ENCODE measurements at regions not wholly inside any gene's neighbourhood (a gene's known extent, or its start where the extent isn't known, plus 50 kb on each side); places are given as distances from the start of the nearest gene placed in this dataset.
A peak's percentile ranks its signal among the peaks of the same experiment; 100 is the strongest.
"Not testable (repeated sequence)": the region's sequence is repeated elsewhere in the genome, so short reads cannot be mapped to it uniquely, and the experiment has no call there.

DNA sequence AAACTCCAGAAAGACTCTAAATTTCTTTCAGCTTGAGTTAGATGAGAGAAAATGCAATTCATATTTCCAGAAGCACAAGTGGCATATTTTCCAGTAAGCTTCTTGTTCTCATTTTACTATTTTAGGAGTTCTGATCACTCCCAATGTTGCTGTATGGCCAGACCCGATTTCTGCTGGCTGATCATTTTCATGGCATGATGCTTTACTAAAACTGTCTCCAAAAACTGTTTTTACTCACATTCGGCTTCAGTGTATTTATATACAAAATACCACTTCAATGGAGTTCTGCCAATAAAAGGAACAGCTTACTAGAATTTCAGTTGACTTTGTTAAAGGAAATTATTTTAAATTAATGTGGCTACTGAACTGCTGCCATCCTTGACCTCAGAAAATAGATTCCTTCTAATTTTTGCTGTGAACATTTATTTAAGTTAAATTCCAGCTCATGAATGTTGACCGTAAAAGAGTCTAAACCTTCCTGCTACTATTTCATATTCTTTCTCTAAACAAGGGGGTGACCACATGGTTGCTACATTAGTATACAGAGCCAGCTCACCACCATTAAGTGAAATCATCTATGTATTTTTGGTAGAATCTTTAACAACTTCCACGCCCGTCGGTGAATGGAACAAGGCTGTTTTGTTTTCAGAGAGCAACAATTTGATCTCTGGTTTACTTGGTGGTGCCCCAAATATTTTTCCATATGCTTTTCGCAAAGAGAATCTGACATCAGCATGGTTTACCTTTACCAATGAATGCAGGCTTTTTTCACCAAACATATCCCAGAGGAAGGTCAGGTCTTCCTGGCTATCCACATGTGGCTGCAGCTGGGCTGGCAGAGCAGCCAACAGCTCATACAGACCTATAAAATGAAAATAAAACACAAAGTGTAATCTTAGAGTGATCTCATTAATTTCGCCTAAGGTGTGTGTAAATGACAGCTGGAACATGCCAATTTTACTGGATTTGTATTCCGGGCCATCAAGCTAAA, 101.2 kb downstream of the MPP7 start:
- H3K27ac Mint-ChIP-seq: no peak overlapping the region
- no peaks in the 10 kb centered on the region for H3K9me3 Mint-ChIP-seq
- ATAC-seq: no peak
- no peaks in the 10 kb centered on the region for H3K36me3 Mint-ChIP-seq
- DNase-seq (ENCODE audit: low spot score in 2 of 2): no peak

GRCh38 chr10:28200775-28201174, 102.1 kb downstream of the MPP7 start:
- no peak overlapping the region for H3K27ac Mint-ChIP-seq
- DNase-seq (ENCODE audit: low spot score in 2 of 2) (no peak), ATAC-seq (no peak)
- H3K36me3 Mint-ChIP-seq: no peaks in the 10 kb centered on the region
- no peaks in the 10 kb centered on the region for H3K9me3 Mint-ChIP-seq

DNA sequence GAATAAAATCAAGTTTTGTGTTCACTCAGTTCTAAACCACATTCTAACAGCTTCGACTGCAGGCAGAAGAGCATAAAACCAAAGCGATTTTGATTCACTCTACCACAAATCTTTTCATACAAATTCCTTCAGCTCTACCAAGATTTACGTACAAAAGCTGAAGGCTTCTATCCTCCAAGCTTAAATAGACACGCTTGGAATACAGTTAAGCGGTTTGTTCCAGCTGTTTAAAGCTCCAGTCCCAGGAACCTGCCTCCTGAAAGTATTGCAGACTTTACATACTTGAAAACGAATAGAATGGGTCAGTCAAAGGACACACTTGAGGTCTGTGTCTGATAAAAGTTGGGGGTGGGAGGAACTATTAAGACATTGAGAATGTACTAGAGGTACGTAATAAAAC, 102.9 kb downstream of the MPP7 start:
- H3K27ac Mint-ChIP-seq: no peak overlapping the region
- DNase-seq (ENCODE audit: low spot score in 2 of 2) (no peak), ATAC-seq (no peak)
- no peaks in the 10 kb centered on the region for H3K36me3 Mint-ChIP-seq
- no peaks in the 10 kb centered on the region for H3K9me3 Mint-ChIP-seq

DNA sequence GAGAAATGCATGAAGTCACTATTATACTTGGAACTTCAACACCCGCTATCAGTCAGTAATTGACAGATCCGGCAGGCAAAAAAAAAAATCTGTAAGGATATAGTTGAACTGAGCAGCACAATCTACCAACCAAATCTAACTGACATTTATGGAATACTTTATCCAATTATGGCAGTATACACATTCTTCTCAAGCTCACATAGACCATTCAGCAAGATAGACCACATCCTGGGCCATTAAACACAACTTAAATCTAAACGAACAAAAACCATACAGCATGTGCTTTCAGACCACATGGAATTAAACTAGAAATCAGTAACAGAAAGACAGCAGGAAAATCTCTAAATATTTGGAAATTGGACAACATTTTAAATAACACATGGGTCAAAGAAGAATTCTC, 112.7 kb downstream of the MPP7 start:
- no peak for DNase-seq (ENCODE audit: low spot score in 2 of 2)
- H3K27ac Mint-ChIP-seq: no peak overlapping the region
- H3K9me3 Mint-ChIP-seq: peaks cover 4 to 5% of the 10 kb centered on the region in 2 donors
- H3K36me3 Mint-ChIP-seq: peaks cover 0 to 6% of the 10 kb centered on the region in 2 donors
- ATAC-seq: no peak

- H3K27ac Mint-ChIP-seq: no peak overlapping the region
- no peak for DNase-seq (ENCODE audit: low spot score in 2 of 2)
Measured at GRCh38 chr10:28188526-28188925, 114.3 kb downstream of the MPP7 start.

GRCh38 chr10:28186887-28187578, 115.8 kb downstream of the MPP7 start:
- Mint-ChIP-seq H3K36me3 (no peaks in the 10 kb centered on the region), H3K27ac (no peak overlapping the region), H3K9me3 (no peaks in the 10 kb centered on the region)
- no peak for DNase-seq (ENCODE audit: low spot score in 2 of 2)
- no peak for ATAC-seq

More at GRCh38 chr10:28188526-28188925, 114.3 kb downstream of the MPP7 start:
- no peak for ATAC-seq
- Mint-ChIP-seq H3K36me3 (no peaks in the 10 kb centered on the region), H3K9me3 (no peaks in the 10 kb centered on the region)

GRCh38 chr10:28186461-28186860, 116.4 kb downstream of the MPP7 start:
- Mint-ChIP-seq H3K27ac (no peak overlapping the region), H3K9me3 (no peaks in the 10 kb centered on the region), H3K36me3 (no peaks in the 10 kb centered on the region)
- DNase-seq (ENCODE audit: low spot score in 2 of 2): no peak
- no peak for ATAC-seq

GRCh38 chr10:28184810-28185209, 118.1 kb downstream of the MPP7 start:
- H3K36me3 Mint-ChIP-seq: no peaks in the 10 kb centered on the region
- DNase-seq (ENCODE audit: low spot score in 2 of 2) (no peak), ATAC-seq (no peak)
- no peak overlapping the region for H3K27ac Mint-ChIP-seq
- H3K9me3 Mint-ChIP-seq: no peaks in the 10 kb centered on the region

GRCh38 chr10:28181478-28182096, 121.3 kb downstream of the MPP7 start:
- no peak for ATAC-seq
- H3K36me3 Mint-ChIP-seq: no peaks in the 10 kb centered on the region
- H3K27ac Mint-ChIP-seq: no peak overlapping the region
- DNase-seq (ENCODE audit: low spot score in 2 of 2): no peak
- H3K9me3 Mint-ChIP-seq: no peaks in the 10 kb centered on the region

- H3K27ac Mint-ChIP-seq: no peak overlapping the region
- no peaks in the 10 kb centered on the region for H3K9me3 Mint-ChIP-seq
- no peaks in the 10 kb centered on the region for H3K36me3 Mint-ChIP-seq
- DNase-seq (ENCODE audit: low spot score in 2 of 2) (no peak), ATAC-seq (peak in 1 of 2 donors; percentile 25)
Measured at GRCh38 chr10:28180654-28181053, 122.2 kb downstream of the MPP7 start.

DNA sequence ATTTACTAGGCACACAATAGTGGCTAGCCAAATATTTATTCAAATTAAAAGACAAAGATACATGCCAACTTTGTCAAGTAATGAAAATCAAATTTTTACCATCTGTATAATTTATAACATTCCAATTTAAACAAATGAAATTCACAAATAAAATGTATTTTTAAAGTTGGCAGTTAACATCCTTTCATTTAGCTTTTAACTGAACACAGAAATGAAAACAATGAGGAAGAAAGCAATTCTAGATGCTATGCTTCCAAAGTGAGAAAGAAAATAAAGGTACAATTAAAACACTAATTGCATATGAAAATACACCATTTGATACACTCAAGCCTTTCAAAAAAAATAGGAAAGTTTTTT, 123.1 kb downstream of the MPP7 start:
- no peaks in the 10 kb centered on the region for H3K9me3 Mint-ChIP-seq
- H3K36me3 Mint-ChIP-seq: no peaks in the 10 kb centered on the region
- no peak overlapping the region for H3K27ac Mint-ChIP-seq
- DNase-seq (ENCODE audit: low spot score in 2 of 2): no peak
- no peak for ATAC-seq

- ATAC-seq (peak; percentile 44 to 46), DNase-seq (ENCODE audit: low spot score in 2 of 2) (peak in 1 of 2 donors; percentile 53)
Measured at GRCh38 chr10:28179006-28179742, 123.7 kb downstream of the MPP7 start.

GRCh38 chr10:28177944-28178637, 124.8 kb downstream of the MPP7 start:
- H3K27ac Mint-ChIP-seq: peak overlapping the region; percentile 88 to 93
- ATAC-seq: peak; percentile 83 to 92
- no peaks in the 10 kb centered on the region for H3K36me3 Mint-ChIP-seq
- H3K9me3 Mint-ChIP-seq: no peaks in the 10 kb centered on the region
- peak in 1 of 2 donors; percentile 15 for DNase-seq (ENCODE audit: low spot score in 2 of 2)

More at GRCh38 chr10:28179006-28179742, 123.7 kb downstream of the MPP7 start:
- peak overlapping the region in 1 of 2 donors; percentile 93 for H3K27ac Mint-ChIP-seq
- no peaks in the 10 kb centered on the region for H3K36me3 Mint-ChIP-seq
- H3K9me3 Mint-ChIP-seq: no peaks in the 10 kb centered on the region

GRCh38 chr10:28176498-28176897, 126.4 kb downstream of the MPP7 start:
- H3K27ac Mint-ChIP-seq: not testable (repeated sequence)

GRCh38 chr10:28172223-28172610, 130.6 kb downstream of the MPP7 start:
- Mint-ChIP-seq H3K27ac (no peak overlapping the region), H3K36me3 (no peaks in the 10 kb centered on the region), H3K9me3 (no peaks in the 10 kb centered on the region)
- no peak for ATAC-seq
- DNase-seq (ENCODE audit: low spot score in 2 of 2): no peak

More at GRCh38 chr10:28176498-28176897, 126.4 kb downstream of the MPP7 start:
- not testable (repeated sequence) for ATAC-seq; H3K9me3 Mint-ChIP-seq; DNase-seq (ENCODE audit: low spot score in 2 of 2); H3K36me3 Mint-ChIP-seq

All from activated naive CD4-positive, alpha-beta T cell treated with anti-CD3 and anti-CD28 coated beads, Interleukin-2, amount 50 U/mL, for 72 hours (primary cell).